Astrocyte of the spinal cord (primary cell): ENCODE measurements at regions not wholly inside any gene's neighbourhood (a gene's known extent, or its start where the extent isn't known, plus 50 kb on each side); places are given as distances from the start of the nearest gene placed in this dataset.

Source experiments
- DNase-seq: peaks from one replicate; pipeline ENCODE4 v3.0.0; 2011; ENCODE audit warnings: low read depth, low spot score
- H3K4me3 ChIP-seq: 2 replicates; pipeline ENCODE4 v1.5.1; 2011; ENCODE audit warnings: low read depth, mild to moderate bottlenecking, low read length, moderate library complexity
- CTCF ChIP-seq: IDR thresholded peaks from 2 replicates; pipeline ENCODE4 v1.5.1; 2012; ENCODE audit warnings: low read depth, mild to moderate bottlenecking, low read length, inconsistent platforms
- in situ Hi-C: cut with HindIII; loops from 2 replicates; pipeline ENCODE4 v1.10.0; 2017; ENCODE audit warnings: low sequenced_read_pairs

DNA sequence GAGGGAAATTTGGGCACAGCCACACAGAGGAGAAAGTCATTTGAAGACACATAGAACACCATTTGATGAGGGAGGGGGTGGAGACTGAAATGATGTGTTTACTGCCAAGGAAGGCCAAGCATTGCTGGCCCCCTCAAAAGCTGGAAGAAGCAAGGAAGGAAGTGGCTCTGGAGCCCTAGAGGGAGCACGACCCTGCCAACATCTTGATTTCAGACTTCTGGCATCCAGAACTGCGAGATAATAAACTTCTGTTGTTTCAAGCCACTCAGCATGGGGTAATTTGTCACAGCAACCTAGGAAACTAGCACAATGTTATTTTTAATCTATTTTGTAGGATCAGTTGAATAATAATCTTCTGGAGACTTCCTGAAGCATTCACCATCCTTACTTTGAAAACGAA lies 314.8 kb upstream of the GOT2 start:
- in situ Hi-C loops: no loop called here
- H3K4me3 ChIP-seq: no peak overlapping the region
- no peak for TF ChIP-seq CTCF

DNA sequence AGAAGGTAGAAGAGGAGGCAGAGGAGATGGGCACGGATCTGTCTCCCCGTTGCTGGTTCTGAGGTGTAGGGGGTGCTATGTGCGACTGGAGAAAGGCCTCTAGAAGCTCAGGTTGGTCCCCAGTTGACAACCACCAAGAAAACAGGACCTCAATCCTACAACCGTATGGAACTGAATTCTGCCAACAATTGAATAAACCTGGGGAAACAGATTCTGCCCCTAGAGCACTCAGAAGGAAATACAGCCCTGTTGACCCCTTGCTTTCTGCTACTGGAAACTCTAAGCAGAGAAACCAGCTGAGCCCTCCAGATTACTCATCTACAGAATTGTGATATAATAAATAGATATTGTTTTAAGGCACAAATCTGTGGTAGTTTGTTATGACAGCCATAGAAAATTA lies 313.0 kb upstream of the GOT2 start:
- H3K4me3 ChIP-seq: no peak overlapping the region
- no peak for DNase-seq
- in situ Hi-C loops: no loop called here
- TF ChIP-seq CTCF: no peak

More for the DNA sequence above, 314.8 kb upstream of the GOT2 start:
- DNase-seq: no peak

GRCh38 chr16:59046335-59046734 lies 312.2 kb upstream of the GOT2 start:
- no peak for TF ChIP-seq CTCF
- H3K4me3 ChIP-seq: no peak overlapping the region
- DNase-seq: peak; percentile 37
- in situ Hi-C loops: no loop called here

DNA sequence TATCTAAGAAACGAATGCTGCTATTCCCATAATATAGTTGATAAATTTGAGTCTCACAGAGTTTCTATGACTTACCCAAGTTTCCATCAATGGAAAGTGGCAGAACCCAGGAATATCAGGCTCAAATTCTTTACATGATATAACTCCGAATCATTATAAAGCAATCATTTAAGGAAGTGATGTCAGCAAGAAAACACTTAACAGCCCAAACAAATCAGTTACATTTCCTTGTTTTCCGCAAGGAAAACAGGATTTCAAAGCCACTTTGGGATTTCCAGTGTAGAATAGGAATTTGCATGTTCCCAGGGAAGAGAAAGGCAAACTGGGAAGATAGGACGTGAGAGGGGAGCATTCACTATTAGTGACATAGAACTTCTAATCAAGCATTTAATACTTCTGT lies 311.4 kb upstream of the GOT2 start:
- in situ Hi-C loops: no loop called here
- H3K4me3 ChIP-seq: no peak overlapping the region
- no peak for DNase-seq
- no peak for TF ChIP-seq CTCF

DNA sequence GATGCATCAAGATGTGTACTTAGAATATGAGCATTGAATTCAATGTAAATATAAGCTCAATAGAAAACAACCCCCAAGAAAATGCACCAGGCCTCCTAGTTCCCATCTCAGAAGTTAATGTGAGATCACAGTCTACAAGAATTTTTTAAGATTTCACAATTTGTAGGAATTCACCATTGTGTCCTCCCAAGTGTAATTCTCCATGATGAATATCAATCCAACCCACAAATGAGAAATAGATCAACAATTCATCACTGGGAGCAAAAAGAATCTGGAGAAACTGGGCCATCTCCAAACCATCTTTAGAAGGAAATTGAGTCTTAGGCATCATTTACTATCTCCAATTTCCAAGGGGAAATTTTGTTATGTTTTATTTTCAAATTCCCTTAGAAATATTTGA lies 310.5 kb upstream of the GOT2 start:
- H3K4me3 ChIP-seq: no peak overlapping the region
- no peak for DNase-seq
- no peak for TF ChIP-seq CTCF
- in situ Hi-C loops: no loop called here

GRCh38 chr16:59042301-59042700 lies 308.2 kb upstream of the GOT2 start:
- TF ChIP-seq CTCF: no peak
- no peak for DNase-seq
- H3K4me3 ChIP-seq: no peak overlapping the region
- in situ Hi-C loops: no loop called here

DNA sequence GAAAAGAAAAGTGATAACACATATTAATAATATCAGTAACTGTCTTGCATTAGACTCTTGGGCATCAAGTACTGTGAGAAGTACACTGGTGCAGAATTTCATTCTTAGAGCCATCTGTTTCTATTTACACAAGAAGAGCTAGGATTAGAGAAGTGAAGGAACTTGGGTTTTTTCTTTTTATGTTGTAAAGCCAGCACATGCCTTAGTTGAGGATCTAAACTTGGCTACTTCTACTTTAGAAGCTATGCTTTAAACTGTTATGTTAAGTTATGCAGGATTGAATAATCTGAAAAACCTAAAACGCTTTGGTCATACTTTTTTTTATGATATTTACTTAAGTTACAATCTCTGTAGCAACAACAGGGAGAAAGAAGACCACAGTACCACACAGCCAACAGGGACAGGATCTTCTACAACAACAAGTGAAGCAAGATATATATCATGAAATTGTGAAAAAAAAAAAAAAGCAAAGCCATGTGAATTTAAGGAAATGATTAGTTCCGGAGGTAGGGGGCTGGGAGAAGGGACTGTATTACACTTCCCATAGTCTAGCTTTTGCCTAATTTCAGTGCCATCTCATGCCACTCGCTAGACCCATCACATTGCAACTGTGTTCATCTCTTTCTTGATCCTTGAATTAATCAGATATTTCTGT lies 305.1 kb upstream of the GOT2 start:
- DNase-seq: no peak

More for the DNA sequence above, 305.1 kb upstream of the GOT2 start:
- TF ChIP-seq CTCF: no peak
- no peak overlapping the region for H3K4me3 ChIP-seq
- in situ Hi-C loops: no loop called here
